GM10248 (cell line): ENCODE measurements at regions not wholly inside any gene's neighbourhood (a gene's known extent, or its start where the extent isn't known, plus 50 kb on each side); places are given as distances from the start of the nearest gene placed in this dataset.

Source experiments
- CTCF ChIA-PET: fragments of 300-600 bp; sonication (Branson Sonifier 250); formaldehyde crosslinking; extraction: SDS; loops from one replicate; lab custom pipeline; 2021; ENCODE audit warnings: antibody characterized with exemption; lab: Yijun Ruan, JAX
- POLR2A ChIA-PET: fragments of 350-650 bp; sonication (Branson Sonifier 250); formaldehyde crosslinking; extraction: SDS; loops from one replicate; lab custom pipeline; 2020; ENCODE audit warnings: antibody characterized with exemption; lab: Yijun Ruan, JAX
- DNase-seq: peaks from one replicate; pipeline ENCODE4 v3.0.0; 2012; ENCODE audit errors: extremely low spot score
- CTCF ChIP-seq: IDR thresholded peaks from 2 replicates; pipeline ENCODE4 v1.5.1; 2012; ENCODE audit warnings: mild to moderate bottlenecking, low read depth; ENCODE audit errors: extremely low read depth, missing control alignments, control extremely low read depth

DNA sequence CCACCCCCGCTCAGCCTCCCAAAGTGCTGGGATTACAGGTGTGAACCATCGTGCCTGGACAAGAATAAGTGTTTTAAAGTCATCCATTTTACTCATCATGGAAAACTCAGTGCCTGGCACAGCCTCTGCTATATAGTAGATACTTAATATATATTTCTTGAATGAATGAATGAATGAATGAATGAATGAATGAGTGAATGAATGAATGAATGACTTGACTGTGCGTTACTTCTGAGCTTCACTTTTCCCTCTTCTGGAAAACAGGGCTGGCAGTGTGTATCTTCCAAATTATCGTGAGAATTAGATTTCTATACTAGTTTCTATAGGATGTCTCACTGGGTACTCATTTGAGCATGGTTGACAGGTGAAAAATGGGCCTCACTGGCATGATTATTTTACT lies 307.3 kb upstream of the ERCC4 start:
- CTCF ChIA-PET = interaction anchor here (1.9 kb wide), 1 partner anchor 12 kb away, joined by 5 read pairs; no protein-coding TSS in a partner anchor
- TF ChIP-seq CTCF = no peak
- no peak for DNase-seq
- POLR2A ChIA-PET = no interaction called here

DNA sequence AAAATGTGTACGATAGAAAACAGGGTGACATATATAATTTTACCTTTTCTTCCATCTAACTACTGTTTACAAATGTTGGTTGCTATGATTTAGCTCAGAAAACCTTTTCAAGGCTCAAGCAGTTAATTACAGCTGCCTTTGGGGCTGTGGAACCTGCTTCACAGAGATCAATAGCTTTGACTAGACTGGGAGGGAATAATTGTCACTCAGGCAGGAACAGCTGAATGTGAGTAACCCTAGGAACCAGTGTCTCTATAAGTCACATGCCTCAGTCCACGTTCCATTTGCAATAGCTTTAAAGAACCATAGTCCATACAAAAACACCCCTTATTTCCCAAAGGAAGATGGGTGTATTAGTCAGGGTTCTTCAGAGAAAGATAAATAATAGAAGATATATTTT lies 306.8 kb upstream of the ERCC4 start:
- DNase-seq = no peak
- ChIA-PET POLR2A (no interaction called here), CTCF (interaction anchor here (1.1 to 1.9 kb wide), 2 partner anchors 10 to 11 kb away, joined by 3 to 5 read pairs; no protein-coding TSS in a partner anchor)
- no peak for TF ChIP-seq CTCF

GRCh38 chr16:13621639-13622038 lies 298.3 kb upstream of the ERCC4 start:
- ChIA-PET CTCF (no interaction called here), POLR2A (no interaction called here)
- no peak for TF ChIP-seq CTCF
- DNase-seq = no peak

DNA sequence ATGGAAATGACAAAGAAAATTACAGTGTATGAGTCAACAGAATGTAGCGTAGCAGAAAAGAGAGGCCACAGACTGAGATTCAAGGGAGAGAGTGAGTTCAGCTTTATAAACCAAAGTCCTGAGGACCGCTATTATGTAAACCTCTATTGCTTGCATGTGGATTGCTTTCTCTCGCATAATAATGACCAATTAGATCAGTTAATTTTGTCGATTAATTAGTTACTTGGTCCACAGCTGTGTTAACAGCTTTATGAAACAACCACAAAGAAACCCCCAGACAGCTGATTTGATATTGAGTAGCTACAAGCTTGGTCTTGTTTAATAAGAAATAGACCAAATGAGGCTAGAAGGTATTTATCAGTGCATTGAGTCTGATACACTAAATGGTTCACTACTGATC lies 291.8 kb upstream of the ERCC4 start:
- no peak for DNase-seq
- no peak for TF ChIP-seq CTCF
- CTCF ChIA-PET = no interaction called here
- POLR2A ChIA-PET = no interaction called here

DNA sequence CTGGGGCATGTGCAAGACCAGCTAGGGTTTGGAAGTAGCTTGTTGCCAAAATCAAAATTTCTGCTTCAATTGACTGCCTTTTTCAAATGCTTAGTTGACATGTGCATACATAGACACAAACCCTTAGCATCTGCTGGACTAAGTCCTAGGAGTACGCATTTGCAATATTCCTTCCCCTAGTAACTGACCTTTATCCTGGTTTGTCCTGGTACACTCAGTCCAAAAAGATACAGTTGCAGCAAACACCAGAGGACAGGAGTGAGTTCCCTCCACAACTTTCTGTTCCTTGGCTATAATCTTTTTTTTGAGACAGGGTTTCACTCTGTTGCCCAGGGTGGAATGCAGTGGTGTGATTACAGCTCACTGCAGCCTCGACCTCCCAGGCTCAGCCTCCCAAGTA lies 290.2 kb upstream of the ERCC4 start:
- ChIA-PET POLR2A (interaction anchor here (0.6 kb wide), 1 partner anchor 60 kb away, joined by 6 read pairs; no protein-coding TSS in a partner anchor), CTCF (no interaction called here)
- TF ChIP-seq CTCF = no peak
- DNase-seq = no peak

DNA sequence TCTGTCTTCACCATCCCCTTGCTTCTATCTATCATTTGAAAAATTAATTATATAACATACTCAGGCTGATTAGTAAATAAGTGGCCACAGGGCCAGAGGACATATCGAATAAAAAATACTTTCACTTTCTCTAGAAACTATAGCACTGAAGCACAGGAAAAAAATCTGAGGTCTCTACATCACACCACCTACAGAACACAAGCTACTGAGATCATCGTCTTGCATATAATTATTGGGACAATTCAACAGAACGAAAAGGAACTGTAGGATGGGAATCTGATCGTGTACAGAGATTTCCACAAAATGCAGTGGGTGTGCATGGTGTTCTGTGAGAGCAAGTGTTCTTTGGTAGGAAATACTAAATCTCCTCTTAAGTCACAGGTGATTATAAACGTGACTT lies 289.6 kb upstream of the ERCC4 start:
- ChIA-PET POLR2A (no interaction called here), CTCF (no interaction called here)
- TF ChIP-seq CTCF = no peak
- no peak for DNase-seq
